Tibial nerve (tissue), 4 donors: ENCODE measurements at regions not wholly inside any gene's neighbourhood (a gene's known extent, or its start where the extent isn't known, plus 50 kb on each side); places are given as distances from the start of the nearest gene placed in this dataset.

Experiments
- CTCF ChIP-seq, 5 experiments: fragments of 200-600 bp in 3 of 5; fragments of 450-650 bp in 2 of 5; sonication (generic) in 3 of 5; IDR thresholded peaks; one replicate each; pipeline ENCODE4 v1.5.1; 2016 to 2019; ENCODE audit warnings: antibody characterized with exemption in 5 of 5, mild to moderate bottlenecking in 3 of 5, moderate library complexity in 2 of 5
- EP300 ChIP-seq, 2 donors: sonication (generic); formaldehyde crosslinking; IDR thresholded peaks; one replicate each; pipeline ENCODE4 v1.6.1; 2017; ENCODE audit warnings: antibody characterized with exemption in 2 of 2, mild to moderate bottlenecking in 1 of 2
- POLR2A ChIP-seq, 2 donors: fragments of 450-650 bp; IDR thresholded peaks; one replicate each; pipeline ENCODE4 v1.6.1; 2017; ENCODE audit warnings: antibody characterized with exemption in 2 of 2, mild to moderate bottlenecking in 2 of 2, moderate library complexity in 2 of 2

- TF ChIP-seq POLR2A (IDR thresholded peaks at IDR 0.05) (no peak), EP300 (IDR thresholded peaks at IDR 0.05) (no peak), CTCF (IDR thresholded peaks at IDR 0.05) (no peak)
These were observed 51.4 kb upstream of the JARID2 start for GRCh38 chr6:15194453-15194852.
